PC-9 (cell line): ENCODE measurements at regions not wholly inside any gene's neighbourhood (a gene's known extent, or its start where the extent isn't known, plus 50 kb on each side); places are given as distances from the start of the nearest gene placed in this dataset.

Experiments used
- EZH2 ChIP-seq: fragments of 200-600 bp; sonication (generic); IDR thresholded peaks from 2 replicates; pipeline ENCODE4 v1.8.0; 2017; ENCODE audit warnings: antibody characterized with exemption, low read depth
- TF ChIP-seq, protein P1 (sequence below): fragments of 200-600 bp; sonication (generic); conservative IDR thresholded peaks from 2 replicates; pipeline ENCODE4 v1.6.1; 2017; ENCODE audit warnings: mixed run types, antibody characterized with exemption, mild to moderate bottlenecking, moderate library complexity

DNA sequence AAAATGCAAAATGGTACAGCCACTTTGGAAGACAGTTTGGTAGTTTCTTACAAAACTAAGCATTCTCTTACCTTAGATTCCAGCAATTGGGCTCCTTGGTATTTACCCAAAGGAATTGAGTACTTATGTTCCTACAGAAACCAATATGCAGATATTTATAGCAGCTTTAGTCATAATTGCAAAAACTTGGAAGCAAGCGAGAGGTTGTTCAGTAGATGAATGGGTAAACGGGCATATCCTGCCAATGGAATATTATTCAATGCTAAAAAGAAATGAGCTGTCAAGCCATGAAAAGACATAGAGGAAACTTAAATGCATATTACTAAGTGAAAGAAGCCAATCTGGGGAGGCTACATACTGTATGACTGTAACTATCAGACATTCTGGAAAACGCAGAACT lies 926.7 kb downstream of the TYW1 start:
- TF ChIP-seq EZH2, result no peak
- TF ChIP-seq, protein P1, sequence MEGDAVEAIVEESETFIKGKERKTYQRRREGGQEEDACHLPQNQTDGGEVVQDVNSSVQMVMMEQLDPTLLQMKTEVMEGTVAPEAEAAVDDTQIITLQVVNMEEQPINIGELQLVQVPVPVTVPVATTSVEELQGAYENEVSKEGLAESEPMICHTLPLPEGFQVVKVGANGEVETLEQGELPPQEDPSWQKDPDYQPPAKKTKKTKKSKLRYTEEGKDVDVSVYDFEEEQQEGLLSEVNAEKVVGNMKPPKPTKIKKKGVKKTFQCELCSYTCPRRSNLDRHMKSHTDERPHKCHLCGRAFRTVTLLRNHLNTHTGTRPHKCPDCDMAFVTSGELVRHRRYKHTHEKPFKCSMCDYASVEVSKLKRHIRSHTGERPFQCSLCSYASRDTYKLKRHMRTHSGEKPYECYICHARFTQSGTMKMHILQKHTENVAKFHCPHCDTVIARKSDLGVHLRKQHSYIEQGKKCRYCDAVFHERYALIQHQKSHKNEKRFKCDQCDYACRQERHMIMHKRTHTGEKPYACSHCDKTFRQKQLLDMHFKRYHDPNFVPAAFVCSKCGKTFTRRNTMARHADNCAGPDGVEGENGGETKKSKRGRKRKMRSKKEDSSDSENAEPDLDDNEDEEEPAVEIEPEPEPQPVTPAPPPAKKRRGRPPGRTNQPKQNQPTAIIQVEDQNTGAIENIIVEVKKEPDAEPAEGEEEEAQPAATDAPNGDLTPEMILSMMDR, result no peak
